GM21528 (cell line): ENCODE measurements at regions not wholly inside any gene's neighbourhood (a gene's known extent, or its start where the extent isn't known, plus 50 kb on each side); places are given as distances from the start of the nearest gene placed in this dataset.
"Not testable (repeated sequence)": the region's sequence is repeated elsewhere in the genome, so short reads cannot be mapped to it uniquely, and the experiment has no call there.

Experiments used
- ATAC-seq: cut with Tn5 transposase; IDR thresholded peaks from one replicate; pipeline ENCODE4 v1.9.1; 2021; ENCODE audit warnings: mild to moderate bottlenecking, moderate library complexity; ENCODE audit not compliant: unreplicated experiment, low FRiP score

GRCh38 chr5:163687414-163687813 is 182.0 kb downstream of the MAT2B start:
- no peak for ATAC-seq

GRCh38 chr5:163692091-163692490 is 186.7 kb downstream of the MAT2B start:
- ATAC-seq = no peak

GRCh38 chr5:163695830-163696578 is 190.6 kb downstream of the MAT2B start:
- ATAC-seq = peak; percentile 96

GRCh38 chr5:163696579-163696887 is 191.1 kb downstream of the MAT2B start:
- peak; percentile 30 for ATAC-seq

- no peak for ATAC-seq
Observed at GRCh38 chr5:163706053-163706771, 200.8 kb downstream of the MAT2B start.

- no peak for ATAC-seq
Observed at GRCh38 chr5:163712011-163712410, 206.6 kb downstream of the MAT2B start.

GRCh38 chr5:163718272-163718671 is 212.9 kb downstream of the MAT2B start:
- no peak for ATAC-seq

GRCh38 chr5:163724305-163724704 is 218.9 kb downstream of the MAT2B start:
- ATAC-seq = no peak

GRCh38 chr5:163727028-163727427 is 221.6 kb downstream of the MAT2B start:
- ATAC-seq = peak; percentile 95

- no peak for ATAC-seq
Observed at GRCh38 chr5:163730206-163730756, 224.9 kb downstream of the MAT2B start.

GRCh38 chr5:163731256-163731655 is 225.8 kb downstream of the MAT2B start:
- no peak for ATAC-seq

- no peak for ATAC-seq
Observed at GRCh38 chr5:163735069-163735468, 229.7 kb downstream of the MAT2B start.

- ATAC-seq = no peak
Observed at GRCh38 chr5:163747586-163747985, 242.2 kb downstream of the MAT2B start.

GRCh38 chr5:163748934-163749333 is 243.5 kb downstream of the MAT2B start:
- no peak for ATAC-seq

GRCh38 chr5:163750415-163750814 is 245.0 kb downstream of the MAT2B start:
- ATAC-seq = not testable (repeated sequence)

- ATAC-seq = no peak
Observed at GRCh38 chr5:163755505-163755904, 250.1 kb downstream of the MAT2B start.

- ATAC-seq = no peak
Observed at GRCh38 chr5:163756170-163756569, 250.8 kb downstream of the MAT2B start.

GRCh38 chr5:163757344-163757743 is 251.9 kb downstream of the MAT2B start:
- ATAC-seq = no peak

- no peak for ATAC-seq
Observed at GRCh38 chr5:163758283-163758711, 252.9 kb downstream of the MAT2B start.

GRCh38 chr5:163759000-163759704 is 253.7 kb downstream of the MAT2B start:
- no peak for ATAC-seq

GRCh38 chr5:163760498-163760897 is 255.1 kb downstream of the MAT2B start:
- ATAC-seq = no peak
